ENCODE measurements at regions not wholly inside any gene's neighbourhood (a gene's known extent, or its start where the extent isn't known, plus 50 kb on each side); places are given as distances from the start of the nearest gene placed in this dataset.

DNA sequence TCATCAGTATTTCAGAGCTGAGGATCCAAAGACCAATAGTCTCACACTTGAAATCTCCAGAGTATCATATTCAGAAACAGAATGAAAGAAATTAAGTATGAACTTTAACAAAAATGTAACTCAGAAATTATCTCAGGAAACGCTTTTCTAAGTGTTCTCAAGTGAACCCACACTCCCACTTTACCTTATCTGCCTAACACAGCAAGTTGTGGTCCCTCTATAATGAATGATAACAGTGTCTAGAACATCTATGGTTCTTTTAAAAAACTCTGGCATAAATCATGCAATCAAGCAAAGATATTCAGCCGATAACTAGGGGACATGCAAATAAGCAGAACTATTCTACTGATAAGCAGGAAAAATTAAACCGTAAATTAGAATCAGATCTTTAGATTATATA is 1574.2 kb downstream of the PLA2G4A start:
- TF ChIP-seq EZH2 (IDR thresholded peaks at IDR 0.05; ENCODE audit: insufficient read depth, poor library complexity, severe bottlenecking), result no peak
- TF ChIP-seq EZH2phosphoT487 (IDR thresholded peaks at IDR 0.05; ENCODE audit: insufficient read depth, low read depth), result no peak
